ENCODE measurements at regions not wholly inside any gene's neighbourhood (a gene's known extent, or its start where the extent isn't known, plus 50 kb on each side); places are given as distances from the start of the nearest gene placed in this dataset.

DNA sequence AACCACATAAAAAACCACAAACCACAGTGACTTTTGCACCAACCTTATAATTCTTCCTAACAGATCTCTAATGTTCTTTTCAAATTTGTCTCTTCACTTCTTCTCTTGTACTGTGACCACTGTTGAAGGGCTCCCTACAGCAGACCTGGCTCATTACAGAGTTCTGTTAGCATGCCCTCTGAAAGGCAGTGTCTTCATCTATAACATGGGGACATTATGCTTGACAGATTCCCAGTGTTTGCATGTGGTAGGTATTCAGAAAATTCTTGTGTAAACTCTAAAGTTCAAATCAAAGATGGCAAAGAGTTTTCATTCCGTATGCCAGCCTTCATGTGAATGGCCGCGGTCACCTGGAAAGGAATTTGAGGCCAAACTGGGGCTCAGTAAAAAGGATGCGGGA is 182.6 kb downstream of the DHX35 start:
- H4K20me1 ChIP-seq (ENCODE audit: low read length): no peaks in the 10 kb centered on the region
- no TSS peak for BruUV-seq (replicated peaks)
- H3K4me3 ChIP-seq (ENCODE audit: low read length): no peak overlapping the region
- H3K79me2 ChIP-seq (ENCODE audit: low read length): no peaks in the 10 kb centered on the region
- H2AFZ ChIP-seq (ENCODE audit: low read length): no peak overlapping the region
- no peak overlapping the region for H3K9ac ChIP-seq (ENCODE audit: low read length)
- H3K36me3 ChIP-seq (ENCODE audit: low read depth, low read length): no peaks in the 10 kb centered on the region
- no peak for DNase-seq
- no peaks in the 10 kb centered on the region for H3K4me1 ChIP-seq (ENCODE audit: insufficient read depth, low read length)
- ATAC-seq: no peak
- no peak overlapping the region for H3K27ac ChIP-seq (ENCODE audit: low read length)
- H3K27me3 ChIP-seq (ENCODE audit: low read length): peaks cover 42% of the 10 kb centered on the region
- intact Hi-C loops (cut with micrococcal nuclease): no loop called here
- ChIA-PET CTCF (no interaction called here), POLR2A (ENCODE audit: unreplicated experiment) (no interaction called here)
- H3K9me2 ChIP-seq (replicated peaks; ENCODE audit: low read length): no peaks in the 10 kb centered on the region
- TF ChIP-seq, protein P1, sequence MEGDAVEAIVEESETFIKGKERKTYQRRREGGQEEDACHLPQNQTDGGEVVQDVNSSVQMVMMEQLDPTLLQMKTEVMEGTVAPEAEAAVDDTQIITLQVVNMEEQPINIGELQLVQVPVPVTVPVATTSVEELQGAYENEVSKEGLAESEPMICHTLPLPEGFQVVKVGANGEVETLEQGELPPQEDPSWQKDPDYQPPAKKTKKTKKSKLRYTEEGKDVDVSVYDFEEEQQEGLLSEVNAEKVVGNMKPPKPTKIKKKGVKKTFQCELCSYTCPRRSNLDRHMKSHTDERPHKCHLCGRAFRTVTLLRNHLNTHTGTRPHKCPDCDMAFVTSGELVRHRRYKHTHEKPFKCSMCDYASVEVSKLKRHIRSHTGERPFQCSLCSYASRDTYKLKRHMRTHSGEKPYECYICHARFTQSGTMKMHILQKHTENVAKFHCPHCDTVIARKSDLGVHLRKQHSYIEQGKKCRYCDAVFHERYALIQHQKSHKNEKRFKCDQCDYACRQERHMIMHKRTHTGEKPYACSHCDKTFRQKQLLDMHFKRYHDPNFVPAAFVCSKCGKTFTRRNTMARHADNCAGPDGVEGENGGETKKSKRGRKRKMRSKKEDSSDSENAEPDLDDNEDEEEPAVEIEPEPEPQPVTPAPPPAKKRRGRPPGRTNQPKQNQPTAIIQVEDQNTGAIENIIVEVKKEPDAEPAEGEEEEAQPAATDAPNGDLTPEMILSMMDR (conservative IDR thresholded peaks at IDR 0.05; ENCODE audit: low read depth, low read length): no peak
- TF ChIP-seq EZH2phosphoT487 (IDR thresholded peaks at IDR 0.05; ENCODE audit: borderline replicate concordance, low read length): no peak
- TF ChIP-seq EZH2 (IDR thresholded peaks at IDR 0.05; ENCODE audit: low read length, unreplicated experiment): no peak
- H3K9me3 ChIP-seq (ENCODE audit: low read length): no peaks in the 10 kb centered on the region
- H3K4me2 ChIP-seq (ENCODE audit: low read length): no peak overlapping the region
- H3F3A ChIP-seq (ENCODE audit: low read length, unreplicated experiment): no peaks in the 10 kb centered on the region

- BruUV-seq (replicated peaks): no TSS peak
- no peaks in the 10 kb centered on the region for H3F3A ChIP-seq (ENCODE audit: low read length, unreplicated experiment)
- TF ChIP-seq, protein P1 (conservative IDR thresholded peaks at IDR 0.05; ENCODE audit: low read depth, low read length): no peak
- TF ChIP-seq EZH2phosphoT487 (IDR thresholded peaks at IDR 0.05; ENCODE audit: borderline replicate concordance, low read length) (no peak), EZH2 (IDR thresholded peaks at IDR 0.05; ENCODE audit: low read length, unreplicated experiment) (no peak)
- H3K9ac ChIP-seq (ENCODE audit: low read length): no peak overlapping the region
- H3K9me2 ChIP-seq (replicated peaks; ENCODE audit: low read length): no peaks in the 10 kb centered on the region
- H3K79me2 ChIP-seq (ENCODE audit: low read length): no peaks in the 10 kb centered on the region
- ChIA-PET CTCF (no interaction called here), POLR2A (ENCODE audit: unreplicated experiment) (no interaction called here)
- H3K27ac ChIP-seq (ENCODE audit: low read length): no peak overlapping the region
- no peaks in the 10 kb centered on the region for H3K9me3 ChIP-seq (ENCODE audit: low read length)
- H3K4me2 ChIP-seq (ENCODE audit: low read length): no peak overlapping the region
- H4K20me1 ChIP-seq (ENCODE audit: low read length): no peaks in the 10 kb centered on the region
- H3K4me1 ChIP-seq (ENCODE audit: insufficient read depth, low read length): no peaks in the 10 kb centered on the region
- H2AFZ ChIP-seq (ENCODE audit: low read length): no peak overlapping the region
- intact Hi-C loops (cut with micrococcal nuclease): no loop called here
- no peak overlapping the region for H3K4me3 ChIP-seq (ENCODE audit: low read length)
- H3K27me3 ChIP-seq (ENCODE audit: low read length): peaks cover 38% of the 10 kb centered on the region
- DNase-seq: no peak
- H3K36me3 ChIP-seq (ENCODE audit: low read depth, low read length): no peaks in the 10 kb centered on the region
- no peak for ATAC-seq
Observed at GRCh38 chr20:39142407-39143096, 180.4 kb downstream of the DHX35 start.

DNA sequence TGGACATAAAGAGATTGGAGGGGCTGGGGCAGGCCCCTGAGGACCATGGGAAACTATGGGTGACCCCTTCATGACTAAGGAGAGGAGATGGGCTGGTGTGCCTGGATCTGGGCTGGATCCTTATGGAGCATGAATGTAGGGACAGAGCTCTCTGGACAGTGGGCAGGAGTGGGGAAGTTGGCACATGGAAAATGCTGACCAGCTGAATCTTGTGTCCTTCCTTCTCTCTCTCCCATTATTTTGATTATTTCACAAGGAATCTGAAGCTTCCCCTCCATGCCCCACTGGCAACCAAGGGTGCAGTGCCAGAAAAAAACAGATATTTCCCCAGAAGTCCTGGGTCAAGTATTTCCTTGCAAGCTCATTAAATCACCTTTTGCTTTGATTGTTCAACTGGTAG is 175.2 kb downstream of the DHX35 start:
- no TSS peak for BruUV-seq (replicated peaks)
- Histone ChIP-seq H3F3A (ENCODE audit: low read length, unreplicated experiment) (no peaks in the 10 kb centered on the region), H3K36me3 (ENCODE audit: low read depth, low read length) (no peaks in the 10 kb centered on the region), H3K27ac (ENCODE audit: low read length) (no peak overlapping the region), H3K4me1 (ENCODE audit: insufficient read depth, low read length) (no peaks in the 10 kb centered on the region), H3K79me2 (ENCODE audit: low read length) (no peaks in the 10 kb centered on the region), H3K4me2 (ENCODE audit: low read length) (no peak overlapping the region), H3K9me3 (ENCODE audit: low read length) (no peaks in the 10 kb centered on the region), H2AFZ (ENCODE audit: low read length) (no peak overlapping the region), H3K4me3 (ENCODE audit: low read length) (no peak overlapping the region), H3K9ac (ENCODE audit: low read length) (no peak overlapping the region), H3K9me2 (replicated peaks; ENCODE audit: low read length) (no peaks in the 10 kb centered on the region), H4K20me1 (ENCODE audit: low read length) (no peaks in the 10 kb centered on the region), H3K27me3 (ENCODE audit: low read length) (peaks cover 29% of the 10 kb centered on the region)
- POLR2A ChIA-PET (ENCODE audit: unreplicated experiment): no interaction called here
- intact Hi-C loops (cut with micrococcal nuclease): no loop called here
- ATAC-seq (no peak), DNase-seq (no peak)
- no peak for TF ChIP-seq EZH2 (IDR thresholded peaks at IDR 0.05; ENCODE audit: low read length, unreplicated experiment)
- TF ChIP-seq, protein P1 (conservative IDR thresholded peaks at IDR 0.05; ENCODE audit: low read depth, low read length): no peak
- no peak for TF ChIP-seq EZH2phosphoT487 (IDR thresholded peaks at IDR 0.05; ENCODE audit: borderline replicate concordance, low read length)
- CTCF ChIA-PET: no interaction called here
